Right lobe of liver (tissue), 6 donors: ENCODE measurements at regions not wholly inside any gene's neighbourhood (a gene's known extent, or its start where the extent isn't known, plus 50 kb on each side); places are given as distances from the start of the nearest gene placed in this dataset.

Source experiments
- ATAC-seq, 4 donors: fragments of 200-7000 bp; cut with Tn5 transposase; one replicate each; pipeline ENCODE4 v1.9.1; 2020; ENCODE audit warnings: mild to moderate bottlenecking in 4 of 4, moderate library complexity in 4 of 4
- DNase-seq, 3 donors: peaks; one replicate each; pipeline ENCODE4 v3.0.0-alpha.2; 2020
- H3K27ac ChIP-seq, 3 donors: fragments of 200-600 bp; one replicate each; pipeline ENCODE4 v1.8.0; 2022
- H3K27me3 ChIP-seq, 2 donors: fragments of 200-600 bp; one replicate each; pipeline ENCODE4 v1.8.0; 2022
- H3K36me3 ChIP-seq, 4 donors: fragments of 200-600 bp; sonication (generic) in 1 of 4; one replicate each; pipeline versions ENCODE4 v1.5.1 to v1.8.0; 2017 to 2022; ENCODE audit warnings: control low read depth in 1 of 4
- H3K4me1 ChIP-seq, 4 donors: fragments of 200-600 bp; sonication (generic) in 1 of 4; one replicate each; pipeline versions ENCODE4 v1.5.1 to v1.8.0; 2017 to 2022; ENCODE audit warnings: control low read depth in 1 of 4
- H3K4me3 ChIP-seq, 3 donors: fragments of 200-600 bp; one replicate each; pipeline ENCODE4 v1.8.0; 2022
- H3K9me3 ChIP-seq, 4 donors: fragments of 200-600 bp; sonication (generic) in 1 of 4; one replicate each; pipeline versions ENCODE4 v1.5.1 to v1.8.0; 2017 to 2022; ENCODE audit warnings: control low read depth in 1 of 4
- CTCF ChIP-seq, 4 donors: fragments of 200-600 bp in 3 of 4; fragments of 450-650 bp in 1 of 4; IDR thresholded peaks; one replicate each; pipeline versions ENCODE4 v1.5.1 to v1.8.0; 2016 to 2022; ENCODE audit warnings: antibody characterized with exemption in 4 of 4, mild to moderate bottlenecking in 2 of 4
- POLR2A ChIP-seq: fragments of 450-650 bp; IDR thresholded peaks from one replicate; pipeline ENCODE4 v1.6.1; 2017; ENCODE audit warnings: antibody characterized with exemption, mild to moderate bottlenecking
- WGBS: methylation state at CpG from one replicate; pipeline ENCODE4 v1.1.6; 2018; ENCODE audit warnings: low coverage, low lambda C conversion rate; ENCODE audit not compliant: insufficient coverage; ENCODE audit errors: missing lambda C conversion rate; 5-methylcytosine and 5-hydroxymethylcytosine counted together
- intact Hi-C, 2 donors: fragments of 100-400 bp; cut with DNase I; formaldehyde crosslinking; loops; one replicate each; pipeline versions ENCODE4 v1.11.2 to v1.14.1; 2022
- donor health status: DM: no; HTN: yes; CAD: no.
- donor health status: DM: no; HTN: no; CAD: no.
- donor health status: DM: no; HTN: no; CAD: no.
- donor health status: DM: no; HTN: yes; CAD: no.
- donor health status: DM: no; HTN: yes; CAD: no.

GRCh38 chr18:73626221-73626620 lies 521.4 kb downstream of the FBXO15 start:
- no peaks in the 10 kb centered on the region for H3K27me3 ChIP-seq
- no peak for ATAC-seq
- 17% methylated on average over 2 of the region's 2 CpGs for WGBS
- no peaks in the 10 kb centered on the region for H3K36me3 ChIP-seq
- no peaks in the 10 kb centered on the region for H3K9me3 ChIP-seq
- no peak overlapping the region for H3K27ac ChIP-seq
- no peaks in the 10 kb centered on the region for H3K4me1 ChIP-seq
- DNase-seq = no peak
- no peak overlapping the region for H3K4me3 ChIP-seq
- intact Hi-C loops = no loop called here
- TF ChIP-seq POLR2A (no peak), CTCF (IDR thresholded peaks at IDR 0.05) (no peak)

DNA sequence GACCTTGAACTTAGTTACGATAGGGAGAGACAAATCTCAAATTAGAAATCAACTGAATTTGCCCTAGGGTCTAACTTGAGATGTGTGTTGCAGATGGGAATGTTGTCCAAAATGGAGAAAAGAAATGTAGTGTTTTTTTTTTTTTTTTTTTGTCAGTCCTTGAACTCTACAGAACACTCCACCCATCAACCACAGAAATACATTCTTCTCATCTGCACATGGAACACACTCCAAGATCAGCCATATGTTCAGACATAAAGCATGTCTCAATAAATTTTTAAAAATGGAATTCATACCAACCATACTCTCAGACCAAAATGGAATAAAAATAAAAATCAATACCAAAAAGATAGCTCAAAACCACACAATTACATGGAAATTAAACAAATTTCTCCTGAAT lies 526.5 kb downstream of the FBXO15 start:
- H3K9me3 ChIP-seq = no peaks in the 10 kb centered on the region
- no peak for DNase-seq
- no peak for ATAC-seq
- no peak overlapping the region for H3K4me3 ChIP-seq
- intact Hi-C loops = no loop called here
- TF ChIP-seq POLR2A = no peak
- 13% methylated on average over 1 of the region's 1 CpG for WGBS
- no peaks in the 10 kb centered on the region for H3K4me1 ChIP-seq
- H3K36me3 ChIP-seq = no peaks in the 10 kb centered on the region
- H3K27me3 ChIP-seq = no peaks in the 10 kb centered on the region
- H3K27ac ChIP-seq = no peak overlapping the region

DNA sequence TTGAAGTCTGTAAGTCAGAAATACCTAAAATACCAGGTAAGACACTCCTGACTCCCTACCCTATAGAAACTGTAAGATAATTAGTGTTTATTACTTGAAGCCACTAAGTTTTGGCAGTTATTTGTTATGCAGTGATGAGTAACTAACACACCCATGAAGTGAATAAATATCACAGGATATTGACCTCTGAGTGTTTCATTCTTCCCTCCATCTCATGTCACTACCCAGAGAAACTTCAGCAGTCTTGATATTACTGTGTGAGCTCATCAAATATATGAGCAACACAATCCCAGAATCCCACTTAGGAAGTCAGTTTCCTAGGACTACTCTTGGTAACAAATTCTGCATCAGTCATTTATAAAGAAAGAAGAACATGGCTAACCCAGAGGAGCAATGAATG lies 529.7 kb downstream of the FBXO15 start:
- H3K4me1 ChIP-seq = no peaks in the 10 kb centered on the region
- no peak overlapping the region for H3K4me3 ChIP-seq
- no peak for DNase-seq
- TF ChIP-seq POLR2A = no peak
- no peak for TF ChIP-seq CTCF (IDR thresholded peaks at IDR 0.05)
- ATAC-seq = no peak
- intact Hi-C loops = no loop called here
- no peaks in the 10 kb centered on the region for H3K36me3 ChIP-seq
- no peaks in the 10 kb centered on the region for H3K9me3 ChIP-seq
- no peaks in the 10 kb centered on the region for H3K27me3 ChIP-seq
- no peak overlapping the region for H3K27ac ChIP-seq

GRCh38 chr18:73615506-73615905 lies 532.1 kb downstream of the FBXO15 start:
- 42% methylated on average over 3 of the region's 3 CpGs for WGBS
- H3K4me3 ChIP-seq = no peak overlapping the region
- no peaks in the 10 kb centered on the region for H3K4me1 ChIP-seq
- intact Hi-C loops = no loop called here
- no peaks in the 10 kb centered on the region for H3K36me3 ChIP-seq
- H3K27ac ChIP-seq = no peak overlapping the region
- H3K27me3 ChIP-seq = no peaks in the 10 kb centered on the region
- ATAC-seq (no peak), DNase-seq (no peak)
- H3K9me3 ChIP-seq = no peaks in the 10 kb centered on the region
- no peak for TF ChIP-seq CTCF (IDR thresholded peaks at IDR 0.05)
- TF ChIP-seq POLR2A = no peak

- ATAC-seq = no peak
Observed at GRCh38 chr18:73614812-73615211, 532.8 kb downstream of the FBXO15 start.

More at GRCh38 chr18:73614812-73615211, 532.8 kb downstream of the FBXO15 start:
- TF ChIP-seq POLR2A (no peak), CTCF (IDR thresholded peaks at IDR 0.05) (no peak)
- WGBS = 20% methylated on average over 1 of the region's 1 CpG
- Histone ChIP-seq H3K36me3 (no peaks in the 10 kb centered on the region), H3K4me1 (no peaks in the 10 kb centered on the region), H3K27ac (no peak overlapping the region), H3K27me3 (no peaks in the 10 kb centered on the region), H3K4me3 (no peak overlapping the region), H3K9me3 (no peaks in the 10 kb centered on the region)
- no peak for DNase-seq
- intact Hi-C loops = no loop called here
